HG03064 (cell line): ENCODE measurements at regions not wholly inside any gene's neighbourhood (a gene's known extent, or its start where the extent isn't known, plus 50 kb on each side); places are given as distances from the start of the nearest gene placed in this dataset.
"Not testable (repeated sequence)": the region's sequence is repeated elsewhere in the genome, so short reads cannot be mapped to it uniquely, and the experiment has no call there.

Experiments
- ATAC-seq: cut with Tn5 transposase; IDR thresholded peaks from one replicate; pipeline ENCODE4 v1.9.1; 2021; ENCODE audit warnings: low read depth; ENCODE audit not compliant: unreplicated experiment

GRCh38 chr7:106583706-106584690 lies 77.0 kb downstream of the CCDC71L start:
- ATAC-seq, result no peak

- ATAC-seq, result no peak
Observed at GRCh38 chr7:106583100-106583499, 77.9 kb downstream of the CCDC71L start.

- no peak for ATAC-seq
Observed at GRCh38 chr7:106582365-106582764, 78.6 kb downstream of the CCDC71L start.

GRCh38 chr7:106579086-106579485 lies 81.9 kb downstream of the CCDC71L start:
- not testable (repeated sequence) for ATAC-seq

GRCh38 chr7:106575138-106575823 lies 85.7 kb downstream of the CCDC71L start:
- ATAC-seq, result no peak

- no peak for ATAC-seq
Observed at GRCh38 chr7:106573738-106574137, 87.2 kb downstream of the CCDC71L start.

DNA sequence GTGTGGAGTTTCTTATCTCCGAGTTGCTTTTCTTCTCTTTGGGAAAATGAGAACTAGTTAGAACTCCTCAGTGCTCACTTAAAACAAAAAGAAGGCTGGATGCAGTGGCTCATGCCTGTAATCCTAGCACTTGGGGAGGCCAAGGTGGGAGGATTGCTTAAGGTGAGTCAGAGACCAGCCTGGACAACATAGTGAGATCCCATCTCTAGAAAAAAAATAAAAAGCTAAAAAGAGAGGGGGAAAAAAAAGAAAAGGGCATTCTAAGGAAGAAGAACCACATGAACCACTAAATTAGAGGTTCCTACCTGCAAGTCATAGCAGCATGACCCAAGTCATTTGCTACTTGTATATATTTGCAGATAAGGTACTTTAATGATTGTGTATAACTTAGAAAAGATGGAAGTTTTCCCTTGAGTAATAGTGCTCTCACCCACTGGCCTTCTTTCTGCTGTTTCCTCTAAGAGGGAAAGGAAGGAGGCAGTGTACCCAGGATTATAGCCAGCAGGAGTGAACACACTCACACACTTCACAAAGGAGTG lies 87.8 kb downstream of the CCDC71L start:
- no peak for ATAC-seq

DNA sequence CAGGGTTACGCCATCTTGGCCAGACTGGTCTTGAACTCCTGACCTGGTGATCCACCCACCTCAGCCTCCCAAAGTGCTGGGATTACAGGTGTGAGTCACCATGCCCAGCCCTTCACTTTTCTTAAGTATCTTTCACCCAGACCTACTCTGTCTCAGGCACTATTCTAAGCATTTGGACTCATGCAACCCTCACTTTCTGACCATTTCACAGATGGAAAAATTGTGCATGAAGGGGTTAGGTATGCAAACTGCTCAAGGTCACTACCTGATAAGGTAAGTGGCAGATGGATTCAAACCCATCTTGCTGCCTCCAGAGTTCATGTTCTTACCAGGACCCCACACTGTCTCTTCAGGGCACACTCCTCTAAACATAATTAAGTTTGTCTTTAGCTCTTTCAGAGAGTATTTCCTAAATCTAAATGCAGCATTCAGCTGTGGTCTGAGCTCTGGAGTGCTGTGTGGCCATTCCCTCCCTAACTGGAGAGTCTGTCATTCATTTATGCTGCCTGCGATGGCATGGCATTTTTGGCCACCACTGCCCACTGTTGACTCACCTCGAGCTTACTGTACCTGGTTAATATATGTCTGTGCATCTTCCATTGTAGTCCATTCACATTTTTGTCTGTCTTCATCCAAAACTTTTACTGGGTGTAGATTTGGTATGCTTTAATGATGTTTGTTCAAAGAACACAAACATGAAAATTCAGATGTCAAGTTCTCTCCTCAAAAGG lies 88.4 kb downstream of the CCDC71L start:
- no peak for ATAC-seq

DNA sequence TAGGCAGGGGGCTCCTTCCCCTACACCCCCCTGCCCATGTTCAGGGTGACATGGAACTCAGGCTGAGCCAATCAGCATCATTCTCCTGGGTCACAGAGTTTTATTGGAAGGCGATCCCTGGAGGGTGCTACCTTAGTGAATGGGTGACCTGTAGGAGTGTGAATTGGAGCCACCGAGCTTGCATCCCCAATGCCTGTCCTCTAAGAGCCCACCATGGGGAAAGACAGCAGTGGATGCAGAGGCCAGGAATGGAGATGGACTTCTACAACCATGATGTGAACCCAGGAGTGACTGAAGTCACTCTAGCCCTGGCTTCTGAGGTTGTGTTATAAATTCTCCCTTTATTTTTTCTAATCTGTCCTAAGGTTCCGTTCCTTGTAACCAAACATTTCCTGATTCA lies 89.4 kb downstream of the CCDC71L start:
- ATAC-seq, result no peak

GRCh38 chr7:106570948-106571418 lies 90.0 kb downstream of the CCDC71L start:
- no peak for ATAC-seq

GRCh38 chr7:106570146-106570545 lies 90.8 kb downstream of the CCDC71L start:
- no peak for ATAC-seq

DNA sequence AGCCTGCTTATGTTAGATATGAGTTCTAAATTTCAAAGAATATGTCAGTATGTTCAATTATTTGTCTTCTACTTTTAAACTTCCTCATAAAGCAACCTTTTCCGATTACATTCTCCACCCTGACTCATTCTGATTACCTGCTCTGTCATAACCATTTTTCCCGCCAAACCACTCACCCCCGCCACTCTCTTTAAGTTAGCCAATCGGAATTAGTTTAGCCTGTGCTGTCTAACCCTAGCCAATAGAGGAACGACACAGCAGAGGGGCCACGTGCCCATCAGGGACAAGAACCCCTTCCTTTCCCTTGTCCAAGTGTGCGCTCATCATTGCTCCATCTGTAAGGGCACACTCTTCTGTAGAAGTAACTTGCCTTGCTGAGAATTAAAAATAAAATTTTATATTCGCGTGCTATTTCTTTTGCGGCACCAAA lies 91.4 kb downstream of the CCDC71L start:
- ATAC-seq, result no peak

DNA sequence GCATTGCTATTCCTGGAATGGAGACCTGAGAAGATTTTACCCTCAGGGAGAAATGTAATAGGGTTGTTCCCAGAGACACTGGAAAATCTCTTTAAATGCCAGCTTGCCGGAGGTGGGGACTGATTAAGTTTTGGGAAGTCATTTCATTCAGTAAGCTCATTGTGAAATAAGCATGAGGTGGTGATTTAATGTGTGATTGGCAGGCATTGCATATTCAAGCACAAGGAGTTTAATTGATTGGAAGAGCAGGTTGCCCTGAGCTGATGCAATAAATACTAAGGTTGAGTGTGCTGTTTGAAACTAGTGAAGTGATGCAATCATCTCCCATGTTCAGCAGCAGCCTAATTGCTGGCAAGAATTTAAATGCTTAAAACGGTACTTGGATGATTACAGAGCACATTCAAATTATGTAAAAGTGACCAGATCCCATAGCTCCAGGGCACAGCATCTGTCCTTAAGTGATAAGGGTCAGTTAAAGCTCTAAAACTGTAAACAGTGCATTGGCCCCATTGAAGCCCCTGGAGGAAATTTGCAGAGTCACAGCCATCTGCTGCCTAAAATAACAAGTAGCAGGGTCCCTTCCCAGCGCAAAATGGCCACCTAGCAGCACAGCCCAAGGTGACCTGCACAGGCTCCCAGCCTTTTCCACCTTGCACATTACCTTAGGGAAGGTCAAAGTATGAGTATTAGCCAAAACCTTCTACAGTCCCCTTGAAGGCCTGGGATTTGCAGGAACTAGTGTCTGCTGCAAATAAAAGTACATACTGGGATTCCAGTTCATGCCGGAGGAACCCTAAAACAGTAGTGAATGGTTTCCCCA lies 92.1 kb downstream of the CCDC71L start:
- ATAC-seq, result no peak

DNA sequence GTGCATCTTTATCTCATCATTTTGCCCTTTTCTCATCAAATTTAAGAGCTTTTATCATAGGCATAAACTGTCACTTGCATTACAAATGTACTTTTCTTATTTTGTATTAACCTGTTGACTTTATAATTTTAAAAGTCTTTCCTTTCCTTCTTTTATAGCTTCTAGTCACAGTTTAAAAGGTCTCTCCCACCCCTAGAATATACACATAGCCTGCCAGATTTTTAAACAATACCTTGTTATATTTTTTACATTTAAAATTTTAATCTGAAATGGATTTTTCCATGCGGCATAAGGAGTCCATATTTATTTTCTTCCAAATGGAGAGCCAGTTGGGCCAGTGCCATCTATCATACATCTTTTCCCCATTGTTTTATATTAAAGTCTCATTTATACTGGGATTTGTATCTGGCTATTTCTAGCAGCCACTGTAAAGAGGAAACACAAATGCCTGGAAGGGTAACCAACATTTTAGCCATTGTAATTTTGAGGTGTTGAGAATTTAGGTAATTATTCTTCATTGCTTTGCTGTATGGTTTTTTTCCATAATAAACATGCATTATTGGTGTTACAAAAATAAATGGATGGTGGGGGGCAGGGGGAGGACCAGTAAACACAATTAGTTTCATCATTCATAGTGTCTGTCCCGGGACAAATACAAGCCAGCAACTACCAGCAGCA lies 92.8 kb downstream of the CCDC71L start:
- no peak for ATAC-seq

GRCh38 chr7:106567204-106568001 lies 93.6 kb downstream of the CCDC71L start:
- ATAC-seq, result not testable (repeated sequence)

GRCh38 chr7:106566672-106567071 lies 94.3 kb downstream of the CCDC71L start:
- no peak for ATAC-seq

DNA sequence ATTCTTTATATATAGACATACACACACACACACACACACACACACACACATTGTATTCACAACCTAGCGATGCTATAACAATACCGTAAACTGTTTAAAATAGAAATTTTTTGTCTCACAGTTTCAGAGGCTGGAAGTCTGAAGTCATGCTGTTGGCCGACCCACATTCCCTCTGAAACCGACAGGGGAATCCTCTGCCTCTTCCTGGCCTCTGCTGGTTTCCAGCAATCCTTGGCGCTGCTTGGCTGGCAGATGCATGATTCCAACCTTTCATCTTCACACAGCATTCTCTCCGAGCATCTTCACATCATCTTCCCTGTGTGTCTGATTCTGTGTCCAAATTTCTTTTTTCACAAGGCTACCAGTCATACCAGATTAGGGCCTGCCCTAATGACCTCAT lies 94.8 kb downstream of the CCDC71L start:
- ATAC-seq, result no peak

GRCh38 chr7:106565428-106565827 lies 95.5 kb downstream of the CCDC71L start:
- ATAC-seq, result no peak
